ENCODE measurements at regions not wholly inside any gene's neighbourhood (a gene's known extent, or its start where the extent isn't known, plus 50 kb on each side); places are given as distances from the start of the nearest gene placed in this dataset.

DNA sequence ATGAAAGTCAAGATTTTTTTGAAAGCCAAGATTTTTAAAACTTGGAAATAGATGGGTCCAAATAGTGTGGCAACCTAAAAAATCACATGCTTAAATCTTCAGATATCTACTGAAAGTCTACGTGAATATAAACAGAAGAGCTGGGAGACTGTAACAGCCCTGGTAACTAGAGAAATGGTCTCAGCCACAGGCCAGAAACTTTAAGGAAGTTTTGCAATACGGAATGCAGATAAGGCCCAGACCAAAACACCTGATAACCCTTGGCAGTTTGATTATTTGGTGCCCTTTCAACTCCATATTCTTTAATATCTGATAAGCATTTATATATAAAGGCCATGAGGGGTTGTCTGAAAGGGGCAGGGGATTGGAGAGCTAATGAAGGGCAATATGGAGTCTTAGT, 537.3 kb upstream of the TGFBR2 start:
- no peak for DNase-seq (ENCODE audit: low spot score)

DNA sequence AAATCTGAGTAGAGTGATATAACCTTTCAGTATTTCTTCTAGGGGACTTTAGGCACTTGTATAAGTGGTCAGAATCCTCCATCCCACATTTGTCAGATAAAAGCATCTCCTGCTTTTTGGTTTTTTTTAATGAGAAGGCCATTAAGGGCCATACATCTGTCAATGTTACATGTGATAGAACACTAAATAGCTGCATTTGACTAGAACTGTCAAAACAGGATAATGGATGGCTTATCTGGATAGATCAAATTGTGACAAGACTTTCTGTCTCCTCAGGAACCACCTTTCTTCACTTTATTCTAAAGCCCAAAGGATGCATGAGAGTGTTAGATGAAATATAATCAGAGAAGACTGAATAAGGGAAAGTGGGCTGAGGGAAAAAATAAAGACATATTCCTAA, 533.4 kb upstream of the TGFBR2 start:
- no peak for DNase-seq (ENCODE audit: low spot score)

DNA sequence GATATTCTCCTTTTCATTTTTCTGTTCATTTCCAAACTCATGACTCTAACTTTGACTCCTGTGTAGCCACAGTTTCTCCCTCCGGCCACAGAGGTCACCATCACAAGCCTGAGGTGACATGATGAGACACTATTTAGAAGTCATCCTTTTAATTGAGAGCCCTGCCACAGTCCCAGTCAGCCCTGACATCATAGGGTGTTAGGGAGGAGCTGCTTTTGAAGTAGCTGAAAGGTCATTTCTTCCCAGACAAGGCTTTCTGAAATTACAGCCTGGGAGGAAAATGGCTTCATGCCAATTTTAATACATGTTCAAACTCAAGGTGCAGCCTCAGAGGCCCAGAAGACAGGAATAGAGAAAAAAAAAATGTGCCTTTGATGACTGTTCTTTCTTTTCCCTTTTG, 532.8 kb upstream of the TGFBR2 start:
- no peak for DNase-seq (ENCODE audit: low spot score)

DNA sequence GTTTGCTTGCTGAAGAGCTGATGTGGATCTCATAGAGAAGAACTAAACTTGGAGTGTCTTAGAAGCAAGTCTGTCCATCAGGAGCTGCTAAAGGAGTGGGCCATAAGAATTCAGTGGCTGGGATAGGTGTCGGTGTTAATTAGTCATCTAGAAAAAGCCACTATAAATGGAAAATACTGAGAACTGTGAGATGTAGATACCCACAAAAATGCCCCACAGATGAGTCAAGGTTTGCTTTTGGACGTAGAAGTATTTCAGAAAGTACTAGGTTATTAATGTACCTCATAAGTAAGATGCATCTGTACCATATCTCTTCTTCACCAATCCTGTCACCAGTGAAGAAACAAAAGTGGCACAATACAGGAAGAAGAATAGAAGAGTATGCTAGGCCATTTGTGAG, 530.9 kb upstream of the TGFBR2 start:
- no peak for DNase-seq (ENCODE audit: low spot score)

- no peak for DNase-seq (ENCODE audit: low spot score)
These were observed 529.5 kb upstream of the TGFBR2 start for GRCh38 chr3:30076899-30077298.

- no peak for DNase-seq (ENCODE audit: low spot score)
These were observed 528.7 kb upstream of the TGFBR2 start for GRCh38 chr3:30077746-30078145.

- no peak for DNase-seq (ENCODE audit: low spot score)
These were observed 527.7 kb upstream of the TGFBR2 start for GRCh38 chr3:30078736-30079135.

- no peak for DNase-seq (ENCODE audit: low spot score)
These were observed 524.5 kb upstream of the TGFBR2 start for GRCh38 chr3:30081904-30082303.

DNA sequence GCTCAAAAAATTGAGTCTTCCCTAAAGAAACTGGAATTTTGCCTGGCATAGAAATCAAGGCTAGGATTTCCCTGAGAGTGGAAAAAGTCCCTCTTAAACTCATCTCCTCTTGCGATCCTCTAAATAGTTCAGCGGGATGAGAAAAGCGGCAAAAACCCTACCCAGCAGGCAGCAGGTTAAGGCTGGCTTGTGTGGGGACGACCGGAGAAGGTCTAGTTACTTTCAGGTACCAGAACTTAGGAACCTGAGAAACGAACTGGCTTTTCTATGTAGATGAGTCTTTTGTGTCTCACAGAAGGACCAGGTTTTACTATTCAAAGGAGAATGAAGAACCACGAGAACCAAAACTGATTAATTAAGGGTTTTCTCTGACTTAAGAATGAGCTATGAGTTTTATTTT, 523.7 kb upstream of the TGFBR2 start:
- DNase-seq (ENCODE audit: low spot score), result no peak

DNA sequence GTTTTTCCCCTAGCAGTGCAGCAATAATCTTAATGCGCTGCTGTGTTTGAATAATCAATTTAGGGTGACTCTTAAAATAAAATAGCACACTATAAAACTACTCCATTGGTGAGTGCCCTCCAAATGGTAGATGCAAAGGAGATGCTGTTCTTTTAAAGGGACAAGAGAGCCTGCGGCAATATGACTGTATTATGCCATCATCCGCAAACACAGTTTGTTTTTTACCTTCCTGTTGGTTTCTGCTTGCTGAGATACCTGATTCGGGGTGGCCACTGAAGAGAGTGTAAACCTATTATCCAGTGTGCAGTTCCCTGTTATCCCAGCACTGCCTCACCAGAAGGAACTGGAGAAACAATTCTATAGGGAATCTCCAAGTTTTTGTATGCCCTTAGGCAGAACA, 523.1 kb upstream of the TGFBR2 start:
- no peak for DNase-seq (ENCODE audit: low spot score)

- no peak for DNase-seq (ENCODE audit: low spot score)
These were observed 522.1 kb upstream of the TGFBR2 start for GRCh38 chr3:30084316-30084715.

DNA sequence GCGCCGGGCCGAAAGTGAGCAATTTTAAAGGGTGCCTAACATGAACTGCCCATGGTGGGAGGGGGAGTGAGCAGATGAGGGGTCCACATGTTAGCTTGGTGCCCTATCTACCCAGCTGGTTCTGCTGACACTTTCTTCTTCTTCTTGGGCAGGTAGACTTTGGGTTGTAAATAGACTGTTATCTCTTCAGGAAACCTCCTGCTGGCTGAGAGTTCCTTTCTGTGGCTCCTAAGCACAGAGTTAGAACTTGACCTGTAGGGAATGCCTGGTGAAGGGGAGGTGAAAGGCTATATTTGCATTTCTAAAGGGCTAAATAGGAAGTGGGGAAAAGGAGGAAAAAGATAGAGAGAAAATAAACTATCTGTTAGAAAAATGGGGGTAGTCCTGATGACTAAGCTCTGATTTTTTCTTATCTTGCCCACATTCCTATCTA, 521.4 kb upstream of the TGFBR2 start:
- DNase-seq (ENCODE audit: low spot score), result no peak

- no peak for DNase-seq (ENCODE audit: low spot score)
These were observed 520.9 kb upstream of the TGFBR2 start for GRCh38 chr3:30085486-30085885.

GRCh38 chr3:30091686-30092085, 514.7 kb upstream of the TGFBR2 start:
- no peak for DNase-seq (ENCODE audit: low spot score)

GRCh38 chr3:30097022-30097650, 509.3 kb upstream of the TGFBR2 start:
- DNase-seq (ENCODE audit: low spot score), result no peak

- no peak for DNase-seq (ENCODE audit: low spot score)
These were observed 508.2 kb upstream of the TGFBR2 start for GRCh38 chr3:30098243-30098642.

- DNase-seq (ENCODE audit: low spot score), result no peak
These were observed 507.5 kb upstream of the TGFBR2 start for GRCh38 chr3:30098653-30099455.

- DNase-seq (ENCODE audit: low spot score), result no peak
These were observed 504.0 kb upstream of the TGFBR2 start for GRCh38 chr3:30102356-30102755.

DNA sequence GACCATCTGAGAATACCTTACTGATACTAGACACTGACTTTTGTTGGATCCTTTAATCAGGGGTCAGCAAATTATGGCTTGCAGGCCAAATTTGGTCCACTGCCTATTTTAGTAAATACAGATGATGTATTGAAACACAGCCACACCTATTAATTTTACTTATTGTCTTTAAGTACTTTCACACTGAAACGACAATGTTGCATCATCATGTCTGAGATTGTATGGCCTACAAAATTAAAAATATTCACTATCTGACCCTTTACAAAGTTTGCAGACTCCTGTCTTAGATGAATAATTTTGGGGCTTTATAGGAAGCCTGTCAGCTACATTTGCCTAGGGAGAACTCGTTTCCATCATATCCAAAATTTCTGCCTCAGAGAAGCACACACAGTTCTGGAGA, 503.2 kb upstream of the TGFBR2 start:
- DNase-seq (ENCODE audit: low spot score), result no peak

DNA sequence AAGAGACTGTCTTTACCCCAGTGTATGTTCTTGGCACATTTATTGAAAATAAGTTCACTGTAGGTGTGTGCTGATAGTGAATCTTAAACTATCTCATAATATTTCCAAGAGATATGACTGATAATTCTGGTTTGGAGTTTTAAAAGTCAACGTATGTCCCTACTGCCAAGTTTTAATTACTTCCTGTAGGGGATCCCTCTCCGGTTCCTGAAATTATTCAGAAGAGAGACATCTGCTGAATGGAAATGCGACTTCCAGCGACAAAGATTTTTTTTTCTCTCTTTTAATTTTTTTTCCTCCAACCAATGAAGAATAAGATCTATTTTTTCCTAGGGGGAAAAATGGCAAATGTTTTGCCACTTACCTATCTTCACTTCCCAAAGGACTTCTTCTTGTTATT, 498.9 kb upstream of the TGFBR2 start:
- no peak for DNase-seq (ENCODE audit: low spot score)

GRCh38 chr3:30112411-30112810, 494.0 kb upstream of the TGFBR2 start:
- DNase-seq (ENCODE audit: low spot score), result no peak

- no peak for DNase-seq (ENCODE audit: low spot score)
These were observed 493.4 kb upstream of the TGFBR2 start for GRCh38 chr3:30112902-30113484.

GRCh38 chr3:30113906-30114305, 492.5 kb upstream of the TGFBR2 start:
- no peak for DNase-seq (ENCODE audit: low spot score)
